Neural progenitor cell (in vitro differentiated cells): ENCODE measurements at regions not wholly inside any gene's neighbourhood (a gene's known extent, or its start where the extent isn't known, plus 50 kb on each side); places are given as distances from the start of the nearest gene placed in this dataset.
A peak's percentile ranks its signal among the peaks of the same experiment; 100 is the strongest.
"Not testable (repeated sequence)": the region's sequence is repeated elsewhere in the genome, so short reads cannot be mapped to it uniquely, and the experiment has no call there.

Source experiments
- DNase-seq: peaks from one replicate; pipeline ENCODE4 v3.0.0-alpha.2; 2016; ENCODE audit warnings: low spot score
- H2AFZ ChIP-seq: fragments of 200-600 bp; sonication (generic); replicated peaks from 2 replicates; pipeline ENCODE4 v1.6.1; 2016; ENCODE audit warnings: antibody characterized with exemption
- H3F3A ChIP-seq: fragments of 200-600 bp; sonication (generic); 2 replicates; pipeline ENCODE4 v1.6.1; 2016; ENCODE audit warnings: antibody characterized with exemption, low read depth
- H3K27ac ChIP-seq: fragments of 200-600 bp; sonication (generic); 2 replicates; pipeline ENCODE4 v1.5.1; 2016; ENCODE audit warnings: mild to moderate bottlenecking
- H3K27me3 ChIP-seq: fragments of 200-600 bp; sonication (generic); 2 replicates; pipeline ENCODE4 v1.6.1; 2016; ENCODE audit warnings: mild to moderate bottlenecking, moderate library complexity
- H3K36me3 ChIP-seq: fragments of 200-600 bp; sonication (generic); 2 replicates; pipeline ENCODE4 v1.5.1; 2016
- H3K4me1 ChIP-seq: fragments of 200-600 bp; sonication (generic); 2 replicates; pipeline ENCODE4 v1.6.1; 2016; ENCODE audit warnings: mixed run types
- H3K4me2 ChIP-seq: fragments of 200-600 bp; sonication (generic); 2 replicates; pipeline ENCODE4 v1.6.1; 2016
- H3K4me3 ChIP-seq: fragments of 200-600 bp; sonication (generic); 2 replicates; pipeline ENCODE4 v1.5.1; 2016
- H3K79me2 ChIP-seq: fragments of 200-600 bp; sonication (generic); 2 replicates; pipeline ENCODE4 v1.6.1; 2016; ENCODE audit warnings: low read depth
- H3K9ac ChIP-seq: fragments of 200-600 bp; sonication (generic); 2 replicates; pipeline ENCODE4 v1.6.1; 2016
- H3K9me3 ChIP-seq: fragments of 200-600 bp; sonication (generic); 2 replicates; pipeline ENCODE4 v1.5.1; 2016; ENCODE audit warnings: low read depth
- H4K20me1 ChIP-seq: fragments of 200-600 bp; sonication (generic); 2 replicates; pipeline ENCODE4 v1.6.1; 2016; ENCODE audit warnings: low read depth
- H3K27ac Mint-ChIP-seq: 3 replicates; pipeline ENCODE4 v1.8.0; 2021; ENCODE audit warnings: mixed read lengths
- H3K27me3 Mint-ChIP-seq: 2 replicates; pipeline ENCODE4 v1.8.0; 2022; ENCODE audit warnings: low read depth, mild to moderate bottlenecking, inconsistent platforms, moderate library complexity, mixed read lengths; ENCODE audit not compliant: insufficient read depth
- H3K36me3 Mint-ChIP-seq: 3 replicates; pipeline ENCODE4 v1.8.0; 2021; ENCODE audit warnings: mixed read lengths
- H3K4me1 Mint-ChIP-seq: 3 replicates; pipeline ENCODE4 v1.8.0; 2021; ENCODE audit warnings: mixed read lengths
- H3K4me3 Mint-ChIP-seq: 3 replicates; pipeline ENCODE4 v1.8.0; 2021; ENCODE audit warnings: mild to moderate bottlenecking, moderate library complexity, mixed read lengths
- H3K9me3 Mint-ChIP-seq: 3 replicates; pipeline ENCODE4 v1.8.0; 2020; ENCODE audit warnings: mixed read lengths
- CTCF ChIP-seq: fragments of 200-600 bp; sonication (generic); IDR thresholded peaks from 2 replicates; pipeline ENCODE4 v1.5.1; 2017; ENCODE audit warnings: antibody characterized with exemption, mild to moderate bottlenecking
- EZH2 ChIP-seq: fragments of 200-600 bp; sonication (generic); IDR thresholded peaks from 2 replicates; pipeline ENCODE4 v1.6.1; 2017; ENCODE audit warnings: antibody characterized with exemption, mild to moderate bottlenecking, moderate library complexity
- EZH2phosphoT487 ChIP-seq: fragments of 200-600 bp; sonication (generic); IDR thresholded peaks from 2 replicates; pipeline ENCODE4 v1.6.1; 2017; ENCODE audit warnings: antibody characterized with exemption

DNA sequence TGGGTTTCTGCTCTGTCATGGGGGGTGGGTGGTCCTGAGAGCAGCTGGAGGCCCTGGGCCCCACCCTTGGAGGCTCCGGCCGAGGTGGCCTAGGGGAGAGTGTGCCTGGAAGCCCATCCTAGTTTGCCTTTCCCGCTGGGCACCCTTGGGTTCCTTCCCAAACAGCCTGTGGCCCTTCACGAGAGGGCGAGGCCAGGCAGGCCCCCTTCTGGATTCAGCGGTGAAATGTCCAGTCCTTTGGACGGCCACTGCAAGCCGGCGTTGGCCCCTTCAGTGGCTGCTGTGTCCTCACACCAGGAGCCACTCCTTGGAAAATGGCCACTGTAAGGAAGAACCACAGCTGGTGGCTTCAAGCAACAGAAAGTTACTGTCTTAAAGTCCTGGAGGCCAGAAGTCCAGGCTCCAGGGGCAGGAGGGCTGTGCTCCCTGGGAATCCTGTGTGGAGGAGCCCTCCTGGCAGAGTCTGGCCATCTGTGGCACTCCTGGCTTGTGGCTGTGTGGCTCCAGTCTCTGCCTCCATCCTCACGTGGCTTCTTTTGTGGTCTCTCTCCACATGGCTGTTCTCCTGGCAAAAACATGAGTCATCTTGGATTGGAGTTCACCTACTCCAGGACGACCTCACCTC lies 854.1 kb downstream of the TBC1D22A start:
- Mint-ChIP-seq H3K9me3 (peaks cover 6% of the 10 kb centered on the region), H3K27me3 (peaks cover 7% of the 10 kb centered on the region), H3K4me3 (no peak overlapping the region), H3K27ac (no peak overlapping the region), H3K36me3 (no peaks in the 10 kb centered on the region), H3K4me1 (peaks cover 14% of the 10 kb centered on the region)
- Histone ChIP-seq H3K36me3 (no peaks in the 10 kb centered on the region), H3K9me3 (no peaks in the 10 kb centered on the region), H3K4me3 (no peak overlapping the region), H2AFZ (no peak overlapping the region), H3K27ac (no peak overlapping the region), H3K27me3 (no peaks in the 10 kb centered on the region), H4K20me1 (no peaks in the 10 kb centered on the region), H3K79me2 (no peaks in the 10 kb centered on the region), H3K4me1 (no peaks in the 10 kb centered on the region), H3F3A (no peaks in the 10 kb centered on the region), H3K9ac (no peak overlapping the region), H3K4me2 (no peak overlapping the region)
- TF ChIP-seq EZH2 (no peak), EZH2phosphoT487 (no peak), CTCF (no peak)
- no peak for DNase-seq

GRCh38 chr22:47615051-47615450 lies 852.6 kb downstream of the TBC1D22A start:
- H3K4me1 ChIP-seq, result no peaks in the 10 kb centered on the region
- no peaks in the 10 kb centered on the region for H3K27me3 ChIP-seq
- H4K20me1 ChIP-seq, result no peaks in the 10 kb centered on the region
- H3K79me2 ChIP-seq, result no peaks in the 10 kb centered on the region
- TF ChIP-seq EZH2phosphoT487 (no peak), EZH2 (no peak), CTCF (no peak)
- H3F3A ChIP-seq, result no peaks in the 10 kb centered on the region
- no peak overlapping the region for H2AFZ ChIP-seq
- Mint-ChIP-seq H3K4me3 (no peak overlapping the region), H3K36me3 (no peaks in the 10 kb centered on the region), H3K27me3 (peaks cover 7% of the 10 kb centered on the region), H3K4me1 (peaks cover 2% of the 10 kb centered on the region), H3K9me3 (peaks cover 3% of the 10 kb centered on the region), H3K27ac (peak overlapping the region; percentile 46)
- no peaks in the 10 kb centered on the region for H3K9me3 ChIP-seq
- no peak overlapping the region for H3K4me2 ChIP-seq
- H3K4me3 ChIP-seq, result no peak overlapping the region
- H3K27ac ChIP-seq, result no peak overlapping the region
- no peak for DNase-seq
- no peaks in the 10 kb centered on the region for H3K36me3 ChIP-seq
- no peak overlapping the region for H3K9ac ChIP-seq

GRCh38 chr22:47613606-47614350 lies 851.3 kb downstream of the TBC1D22A start:
- H3K9ac ChIP-seq, result no peak overlapping the region
- Mint-ChIP-seq H3K4me1 (peaks cover 2% of the 10 kb centered on the region), H3K27me3 (peaks cover 9% of the 10 kb centered on the region), H3K36me3 (no peaks in the 10 kb centered on the region), H3K9me3 (peaks cover 8% of the 10 kb centered on the region), H3K27ac (no peak overlapping the region), H3K4me3 (no peak overlapping the region)
- H3K79me2 ChIP-seq, result no peaks in the 10 kb centered on the region
- no peak for TF ChIP-seq EZH2phosphoT487
- TF ChIP-seq EZH2, result no peak
- no peak for TF ChIP-seq CTCF
- DNase-seq, result no peak
- H4K20me1 ChIP-seq, result no peaks in the 10 kb centered on the region
- no peaks in the 10 kb centered on the region for H3F3A ChIP-seq
- no peak overlapping the region for H3K4me3 ChIP-seq
- no peaks in the 10 kb centered on the region for H3K9me3 ChIP-seq
- no peak overlapping the region for H2AFZ ChIP-seq
- no peaks in the 10 kb centered on the region for H3K4me1 ChIP-seq
- H3K27ac ChIP-seq, result no peak overlapping the region
- H3K27me3 ChIP-seq, result no peaks in the 10 kb centered on the region
- no peak overlapping the region for H3K4me2 ChIP-seq
- no peaks in the 10 kb centered on the region for H3K36me3 ChIP-seq

GRCh38 chr22:47613181-47613580 lies 850.7 kb downstream of the TBC1D22A start:
- H3K4me2 ChIP-seq, DNase-seq, H3K36me3 Mint-ChIP-seq, H3K4me3 ChIP-seq, H3K4me1 Mint-ChIP-seq, H3F3A ChIP-seq, H3K9ac ChIP-seq, H3K27me3 Mint-ChIP-seq, H3K9me3 ChIP-seq, H3K36me3 ChIP-seq, H3K9me3 Mint-ChIP-seq, H3K4me3 Mint-ChIP-seq, H2AFZ ChIP-seq, H3K4me1 ChIP-seq, H3K27ac ChIP-seq, H4K20me1 ChIP-seq, H3K79me2 ChIP-seq, H3K27ac Mint-ChIP-seq, H3K27me3 ChIP-seq: not testable (repeated sequence)
